Superior temporal gyrus (tissue), 1 donor: ENCODE measurements at regions not wholly inside any gene's neighbourhood (a gene's known extent, or its start where the extent isn't known, plus 50 kb on each side); places are given as distances from the start of the nearest gene placed in this dataset.

Experiments
- DNase-seq: peaks from one replicate; pipeline ENCODE4 v3.0.0-alpha.2; 2016; ENCODE audit errors: extremely low spot score

DNA sequence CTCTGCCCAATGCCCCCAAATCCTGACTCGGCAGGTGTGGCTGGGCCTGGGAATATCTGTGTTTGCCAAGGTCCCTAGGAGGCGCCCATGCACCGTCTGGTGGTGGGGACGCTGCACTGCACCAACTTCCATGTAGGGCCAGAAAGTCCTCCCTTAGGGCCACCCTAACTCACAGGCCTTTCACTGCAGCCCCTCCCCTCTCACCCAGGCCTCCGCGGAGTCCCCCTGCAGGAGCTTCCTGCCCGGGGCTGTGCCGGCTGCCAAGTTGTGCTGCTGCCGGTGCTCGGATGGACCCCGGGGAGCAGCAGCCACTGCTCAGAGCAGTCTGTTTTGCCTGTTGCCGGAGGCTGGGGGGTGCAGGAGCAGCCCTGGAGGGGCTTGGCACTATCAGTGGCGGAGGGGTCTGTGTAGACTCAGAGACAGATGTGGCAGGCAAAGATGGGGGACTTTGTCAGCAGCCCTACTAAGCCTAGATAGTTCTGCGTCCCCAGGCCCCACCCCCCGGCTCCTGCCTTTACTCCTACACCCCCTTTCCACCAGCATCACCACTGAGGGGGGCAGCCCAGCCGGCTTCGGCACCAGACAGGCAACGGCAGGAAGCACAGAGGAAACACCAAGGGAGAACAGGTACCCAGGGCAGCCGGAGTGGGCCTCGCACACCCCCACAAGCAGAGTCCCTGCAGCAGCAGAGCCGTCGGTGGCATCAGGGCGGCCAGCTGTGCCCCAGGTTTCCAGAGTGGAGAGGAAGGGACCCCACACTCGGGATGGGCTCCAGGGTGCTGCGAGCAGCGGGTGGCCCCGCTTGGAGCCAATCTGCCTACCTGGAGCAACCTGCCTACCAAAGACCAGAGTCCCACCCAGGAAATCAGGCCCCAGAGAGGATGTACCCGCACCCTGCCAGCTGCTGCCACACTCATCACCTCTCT lies 124.3 kb downstream of the TRIM29 start:
- peak; percentile 84 for DNase-seq

DNA sequence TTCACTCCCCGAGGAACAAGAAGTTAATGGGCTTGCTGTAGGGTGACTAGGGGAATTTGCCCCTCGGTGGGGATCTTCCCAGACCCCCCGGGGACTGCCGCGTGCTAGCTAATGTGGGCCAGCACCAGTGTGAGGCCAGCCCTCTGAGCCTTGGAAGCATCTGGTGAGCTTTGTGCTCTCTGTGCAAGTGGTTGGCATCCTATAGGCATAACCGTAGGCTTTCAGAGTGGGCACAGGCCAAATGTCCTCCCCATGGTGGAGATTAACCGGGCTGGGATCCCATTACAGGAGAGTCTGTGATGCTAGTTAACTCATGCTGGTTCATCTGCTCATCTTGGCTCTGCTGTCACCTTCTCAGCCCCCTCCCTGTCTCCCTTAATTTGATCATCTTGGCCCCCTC lies 125.7 kb downstream of the TRIM29 start:
- no peak for DNase-seq

DNA sequence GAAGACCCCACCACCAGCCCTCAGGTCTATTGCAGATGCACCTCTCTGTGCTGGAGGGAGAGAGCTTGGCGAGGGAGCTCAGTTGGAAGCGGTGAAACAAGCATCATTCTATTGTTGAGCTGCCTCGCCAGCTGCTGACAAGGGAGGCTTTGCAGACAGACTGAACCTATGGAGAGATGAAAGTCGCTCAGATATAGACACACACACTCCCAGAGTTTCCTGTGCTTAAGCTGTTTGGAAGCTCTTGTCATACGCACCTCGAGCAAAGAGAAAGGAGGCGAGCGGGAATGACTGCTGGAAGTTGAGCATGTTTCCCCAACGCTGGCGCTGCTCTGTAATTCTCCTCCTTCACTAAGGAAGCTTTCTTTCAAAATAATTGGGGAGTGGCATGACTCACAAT lies 126.1 kb downstream of the TRIM29 start:
- peak; percentile 75 for DNase-seq

DNA sequence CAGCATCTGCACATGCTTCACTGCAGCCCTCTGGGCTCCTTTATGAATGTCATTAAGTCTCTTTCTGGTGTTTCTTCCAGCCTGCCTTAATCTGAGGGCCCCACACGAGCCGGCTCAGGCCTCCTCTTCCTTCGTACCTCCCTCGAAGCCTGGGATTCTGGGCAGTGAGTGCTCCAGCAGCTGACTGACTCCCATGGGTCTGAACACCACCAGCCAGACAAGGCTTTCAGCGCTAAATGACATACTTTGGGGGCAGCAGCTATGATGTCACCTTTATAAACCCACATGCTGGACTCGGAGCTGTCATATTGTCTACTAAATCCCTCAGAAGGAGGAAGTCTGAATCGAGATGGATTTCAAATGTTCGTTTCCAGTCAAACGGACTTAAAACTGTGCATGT lies 127.1 kb downstream of the TRIM29 start:
- no peak for DNase-seq

DNA sequence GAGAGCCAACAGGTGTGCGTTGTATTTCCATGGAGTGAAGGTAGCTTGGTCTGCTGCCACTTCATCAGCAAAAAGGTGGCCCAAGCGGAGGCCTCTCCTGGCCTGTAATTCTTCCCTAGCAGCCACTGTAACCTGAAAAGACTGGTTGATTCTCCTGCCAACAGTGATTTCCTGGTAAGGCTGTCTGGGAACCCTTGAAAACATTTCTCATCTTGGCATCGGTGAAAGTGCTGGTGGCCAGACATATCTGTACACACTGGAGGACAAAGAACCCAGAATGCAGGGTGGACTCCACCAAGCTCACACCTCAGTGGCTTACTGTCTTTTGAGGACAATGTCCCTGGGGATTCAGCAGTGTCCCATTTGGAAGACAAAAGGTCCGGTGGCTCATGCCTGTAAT lies 128.0 kb downstream of the TRIM29 start:
- no peak for DNase-seq

DNA sequence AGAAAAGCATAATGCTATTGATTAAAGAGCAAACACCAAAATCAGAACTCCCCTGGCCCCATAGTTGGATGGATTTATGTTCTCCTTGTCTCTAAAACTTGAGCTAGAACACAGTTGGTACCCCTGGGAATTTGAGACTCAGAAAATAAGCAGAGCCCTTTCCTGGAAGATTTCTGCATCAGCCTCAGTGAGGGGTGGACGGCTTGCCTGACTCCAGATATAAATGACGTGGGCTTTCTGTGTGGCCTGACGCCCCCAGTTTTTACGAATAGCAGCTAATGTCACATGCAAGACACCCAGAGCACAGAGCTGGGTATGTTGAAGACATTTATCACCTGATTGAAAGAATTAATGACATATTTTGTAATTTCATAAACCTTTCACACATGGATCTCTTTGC lies 130.8 kb downstream of the TRIM29 start:
- DNase-seq = no peak

DNA sequence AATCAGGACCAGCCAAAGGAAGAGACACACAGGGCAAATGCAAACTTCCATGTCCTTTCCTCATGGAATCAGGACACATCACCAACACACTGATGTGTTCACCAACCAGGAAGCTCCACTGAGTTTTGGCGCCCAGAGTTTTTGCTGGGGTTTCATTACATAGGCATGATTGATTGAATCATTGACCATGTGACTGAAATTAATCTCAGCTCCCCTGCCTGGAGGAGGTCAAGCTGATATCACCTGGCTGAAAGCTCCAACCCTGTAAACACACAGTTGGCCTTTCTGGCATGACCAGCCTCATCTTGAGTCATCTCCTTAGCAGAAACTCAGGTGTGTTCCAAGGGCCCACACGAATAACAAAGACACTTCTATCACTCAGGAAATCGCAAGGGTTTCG lies 133.2 kb downstream of the TRIM29 start:
- no peak for DNase-seq

DNA sequence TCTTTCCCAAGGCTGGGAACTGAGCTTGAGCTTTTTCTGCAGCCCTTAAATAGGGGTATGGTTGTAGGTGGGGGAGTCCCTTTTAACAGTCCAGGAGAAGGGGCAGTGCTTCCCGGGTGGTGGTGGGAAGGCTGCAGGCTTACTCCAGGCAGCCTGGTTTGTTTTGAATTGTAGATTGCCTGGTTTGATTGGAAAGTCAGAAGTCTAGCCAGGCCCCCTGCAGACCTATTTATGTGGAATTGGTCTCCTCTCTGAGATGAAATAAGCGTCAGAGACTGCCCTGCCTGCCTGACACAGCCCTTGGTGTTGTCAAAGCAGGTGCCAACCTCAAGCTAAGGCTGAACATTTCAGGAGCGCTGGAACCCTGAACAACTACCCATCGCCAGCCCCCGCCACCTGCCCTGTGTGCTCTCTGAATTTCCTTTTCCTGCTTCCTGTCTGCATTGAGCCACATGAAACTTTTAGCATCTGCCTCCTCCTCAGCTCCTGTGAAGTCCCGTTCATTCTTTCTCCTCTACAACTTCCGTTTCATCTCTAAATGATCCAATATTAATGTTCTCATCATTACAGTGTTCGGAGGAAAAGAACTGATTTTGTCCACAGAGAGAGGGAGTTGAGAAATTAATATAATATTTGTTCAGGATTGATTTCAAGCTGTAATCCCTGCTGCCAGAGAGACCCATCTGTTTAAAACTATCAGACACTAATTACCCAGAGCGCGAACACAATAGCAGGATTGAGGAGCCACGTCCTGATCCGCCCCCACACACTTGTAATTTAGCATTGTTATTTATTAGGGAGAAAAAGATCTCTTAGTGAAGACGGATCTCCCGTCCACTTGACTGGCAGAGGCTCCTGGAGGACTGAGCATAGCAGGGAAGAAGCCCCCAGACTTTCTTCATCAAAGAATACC lies 136.5 kb downstream of the TRIM29 start:
- no peak for DNase-seq

DNA sequence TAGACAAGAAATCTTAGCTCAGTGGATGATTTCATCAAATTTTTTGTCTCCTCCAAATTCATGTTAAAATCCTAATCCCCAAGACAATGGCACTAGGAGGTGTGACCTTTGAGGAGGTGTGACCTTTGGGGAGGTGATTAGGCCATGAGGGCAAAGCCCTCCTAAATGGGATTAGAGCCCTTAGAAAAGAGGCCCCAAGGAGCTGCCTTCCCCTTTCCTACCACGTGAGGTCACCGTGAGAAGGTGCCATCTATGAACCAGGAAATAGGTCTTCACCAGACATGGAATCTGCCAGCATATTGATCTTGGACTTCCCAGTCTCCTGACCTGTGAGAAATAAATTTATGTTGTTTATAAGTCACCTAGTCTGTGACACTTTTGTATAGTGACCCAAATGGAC lies 138.7 kb downstream of the TRIM29 start:
- DNase-seq = no peak

DNA sequence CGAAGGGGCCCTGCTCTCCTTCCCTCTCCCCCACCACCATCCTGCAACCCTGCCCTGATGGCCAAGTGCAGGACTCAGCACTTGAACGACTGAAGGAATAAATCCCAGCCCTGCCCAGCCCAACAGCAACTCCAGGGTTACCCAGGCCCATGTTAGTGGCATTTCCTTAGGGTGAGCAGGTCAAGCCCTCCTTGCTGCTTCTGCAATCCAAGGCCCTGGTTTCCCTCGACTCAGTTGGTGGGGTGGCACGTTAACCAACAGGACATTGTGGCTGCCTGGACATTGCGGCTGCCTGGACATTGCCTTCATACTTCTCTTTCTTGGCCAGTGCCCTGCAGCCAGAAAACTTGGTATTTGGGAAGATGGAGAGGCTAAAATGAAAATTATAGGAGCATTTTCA lies 141.4 kb downstream of the TRIM29 start:
- DNase-seq = no peak

DNA sequence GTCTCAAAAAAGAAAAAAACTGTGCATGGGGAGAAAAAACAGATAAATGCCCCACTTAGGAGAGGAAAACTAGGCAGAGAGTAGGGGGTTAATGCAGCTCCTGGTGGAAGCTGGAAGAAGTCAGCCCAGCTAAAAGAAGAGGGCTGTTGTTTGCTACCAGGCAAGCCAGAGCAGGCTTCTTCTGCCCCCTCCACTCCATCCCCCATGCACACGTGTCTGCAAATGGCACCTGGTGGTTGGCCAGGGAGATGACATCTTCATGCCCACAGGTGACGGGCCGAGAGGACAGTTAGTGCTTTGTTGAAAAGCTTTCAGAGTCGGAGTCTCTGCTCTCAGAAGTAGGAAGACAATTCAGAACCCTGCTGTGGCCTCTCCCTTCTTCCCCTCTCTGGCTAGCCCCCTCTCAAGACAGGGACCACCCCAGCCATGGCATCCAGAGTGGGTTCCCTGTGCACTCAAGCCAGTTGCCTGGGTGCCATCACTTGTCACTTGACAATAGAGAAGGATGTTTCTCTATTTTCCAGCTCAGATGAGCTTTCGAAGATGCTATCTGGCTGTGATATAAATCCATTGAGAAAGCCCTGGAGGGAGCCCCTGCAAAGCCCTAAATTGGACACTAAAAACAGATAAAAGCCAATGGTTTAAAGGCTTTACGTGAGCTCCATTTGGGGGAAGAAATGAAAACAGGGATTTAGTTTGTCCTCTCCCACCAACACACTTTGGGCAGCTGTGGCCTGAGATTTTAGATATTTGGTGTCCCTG lies 142.0 kb downstream of the TRIM29 start:
- DNase-seq = no peak

DNA sequence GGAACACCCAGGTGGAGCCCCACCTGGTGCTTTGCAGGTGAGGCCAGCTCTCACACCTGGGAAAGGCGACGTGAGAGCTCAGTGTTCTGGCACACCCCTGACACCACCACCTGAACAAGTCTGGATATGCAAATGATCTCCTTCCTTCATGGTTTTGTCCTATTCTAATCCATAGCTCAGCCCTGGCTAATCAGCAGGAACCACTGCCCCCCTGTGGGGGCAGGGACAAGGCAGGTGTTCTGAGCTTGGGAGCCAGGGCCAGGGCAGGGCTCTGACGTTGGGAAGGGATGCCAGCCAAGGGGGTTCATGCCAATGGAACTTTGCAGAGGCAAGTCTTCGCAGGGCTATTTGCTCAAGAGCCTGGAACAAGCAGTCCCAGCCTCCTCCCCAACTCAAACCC lies 144.2 kb downstream of the TRIM29 start:
- no peak for DNase-seq

DNA sequence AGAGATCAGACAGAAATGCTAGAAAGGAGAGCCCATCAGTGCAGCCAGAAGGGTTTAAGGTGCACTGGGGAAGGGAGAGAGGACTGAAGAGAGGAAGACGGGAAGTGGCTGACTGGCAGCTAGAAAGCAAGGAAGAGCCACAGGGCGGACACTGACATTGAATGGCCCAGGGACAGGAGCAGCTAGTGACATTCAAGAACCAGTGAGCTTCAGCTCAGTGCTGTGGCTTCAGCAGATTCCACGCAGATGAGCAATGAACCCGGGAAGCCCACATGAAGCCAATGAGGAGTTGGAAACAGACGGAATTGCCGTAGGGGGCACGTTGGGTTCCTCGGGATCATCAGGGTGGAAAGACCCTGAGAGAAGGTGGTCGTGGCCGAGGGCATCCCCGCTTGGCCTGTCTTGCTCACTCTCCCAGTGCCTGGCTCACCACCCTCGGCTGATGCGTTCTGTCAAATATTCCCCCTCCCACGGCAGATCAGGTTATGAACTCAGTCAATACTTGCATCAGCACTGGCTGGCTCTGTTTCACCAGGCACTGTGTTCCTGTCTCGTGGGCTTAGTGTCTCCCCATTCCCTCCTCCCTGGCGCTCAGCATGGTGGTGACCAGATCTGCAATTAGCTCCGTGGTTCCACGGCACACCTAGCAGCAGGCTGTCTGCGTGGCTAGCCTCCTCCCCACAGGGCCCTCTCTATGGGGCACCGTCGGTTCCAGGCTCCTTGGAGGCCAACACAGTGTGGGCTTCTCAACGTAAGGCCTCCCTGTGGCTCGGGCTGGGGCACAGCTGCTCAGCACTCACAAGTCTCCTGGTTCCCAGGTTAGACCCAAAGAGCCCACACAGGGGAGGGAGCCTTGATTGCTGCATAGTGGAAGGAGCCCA lies 145.5 kb downstream of the TRIM29 start:
- DNase-seq = no peak

DNA sequence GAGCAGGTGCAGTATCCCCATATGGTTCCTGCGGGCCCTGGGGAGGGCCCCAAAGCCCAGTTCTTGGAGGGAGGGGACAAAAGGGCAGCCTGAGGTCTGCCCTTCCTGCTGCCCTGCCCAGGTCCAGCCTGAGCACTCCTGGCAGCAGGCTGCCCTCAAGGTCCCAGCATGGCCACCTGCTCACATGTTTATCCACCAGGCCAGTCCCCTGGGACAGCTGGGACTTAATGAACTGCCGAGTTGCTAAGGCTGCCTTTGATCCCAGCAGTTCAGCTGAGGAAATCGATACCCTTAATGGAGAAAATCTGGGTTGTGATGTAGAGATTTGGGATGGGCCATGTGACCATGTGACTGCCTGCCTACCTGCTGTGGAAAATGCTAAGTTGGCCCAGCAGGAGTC lies 146.2 kb downstream of the TRIM29 start:
- DNase-seq = no peak

DNA sequence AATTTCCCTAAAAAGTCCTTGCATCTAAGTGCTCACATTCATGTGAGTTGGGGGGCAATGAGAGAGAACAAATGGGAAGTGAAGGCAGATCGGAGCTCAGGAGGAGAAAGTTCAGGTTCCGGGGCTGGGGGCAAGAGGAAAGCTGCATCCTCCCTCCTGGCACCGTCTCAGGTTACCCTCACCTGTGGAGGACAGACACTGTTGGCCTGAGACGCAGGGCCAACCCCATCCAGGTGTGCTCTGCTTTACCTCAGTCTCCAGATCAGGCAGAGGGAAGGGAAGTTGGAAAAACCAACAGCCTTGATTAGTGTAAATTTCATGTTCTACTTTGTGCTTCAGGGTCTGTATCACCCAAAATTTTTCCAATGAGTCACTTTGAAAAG lies 146.9 kb downstream of the TRIM29 start:
- DNase-seq = no peak

DNA sequence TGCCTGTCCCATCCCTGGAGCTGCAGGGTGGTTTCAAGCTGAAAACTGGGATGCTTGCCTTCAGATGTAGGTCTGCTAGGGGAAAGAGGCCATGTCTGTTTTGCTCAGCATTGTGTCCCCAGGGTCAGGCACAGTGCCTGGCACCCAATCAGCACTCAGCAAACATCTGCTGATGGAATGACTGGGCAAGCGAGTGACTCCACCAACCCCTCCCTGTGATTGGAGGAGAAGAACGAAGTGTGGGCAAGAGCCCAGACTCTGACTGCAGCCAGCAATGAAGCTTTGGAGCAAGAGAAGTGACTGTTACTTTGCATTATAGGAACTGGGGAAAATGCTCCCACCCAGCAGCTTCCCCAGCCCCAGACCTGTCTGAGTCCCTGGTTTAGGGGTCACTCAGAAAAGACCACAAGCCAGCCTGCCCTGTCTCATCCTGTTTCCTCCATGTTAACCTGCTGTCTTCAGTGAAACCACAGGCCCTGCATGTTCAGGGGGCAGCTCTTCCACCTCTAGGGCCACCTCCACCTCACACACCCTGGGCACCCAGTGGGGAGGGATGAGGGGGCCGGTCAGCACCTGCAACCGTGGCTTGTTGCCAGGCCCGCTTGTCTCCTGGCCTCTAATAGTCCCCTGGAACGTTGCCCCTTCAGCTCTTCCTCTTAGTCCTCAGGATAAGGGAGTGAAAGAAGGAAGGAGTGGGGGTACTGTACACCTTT lies 147.4 kb downstream of the TRIM29 start:
- DNase-seq = peak; percentile 96

DNA sequence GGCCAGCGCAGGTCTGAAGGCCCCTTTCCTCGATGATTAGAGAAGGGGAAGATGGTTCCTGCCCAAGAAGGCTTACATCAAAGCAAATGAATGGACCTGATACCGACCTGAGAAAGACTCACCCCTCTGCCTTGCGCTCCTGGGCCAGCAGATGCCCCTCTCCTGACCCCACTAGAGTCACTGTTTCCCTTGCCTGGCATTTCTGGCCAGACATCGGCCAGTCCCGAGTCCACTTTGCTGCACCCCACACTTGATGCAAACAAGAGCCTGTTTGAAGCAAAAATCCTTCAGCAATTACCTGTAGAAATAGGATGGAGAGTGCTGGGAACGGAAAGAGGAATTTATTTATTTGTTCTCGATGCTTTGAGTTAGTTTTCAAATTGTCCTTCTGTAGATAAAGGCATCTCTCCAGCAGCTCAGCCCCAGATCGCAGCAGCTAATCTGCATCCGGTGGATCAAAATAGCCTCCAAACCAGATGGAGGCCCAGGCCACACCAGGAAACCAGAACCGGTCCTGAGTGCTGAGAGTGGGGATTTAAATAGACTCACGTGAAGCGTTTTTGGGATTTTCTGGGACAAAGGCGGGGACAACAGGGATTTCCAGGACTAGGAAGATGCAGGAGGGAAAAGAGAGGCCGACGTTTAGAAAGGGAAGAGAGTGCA lies 148.6 kb downstream of the TRIM29 start:
- DNase-seq = peak; percentile 66

DNA sequence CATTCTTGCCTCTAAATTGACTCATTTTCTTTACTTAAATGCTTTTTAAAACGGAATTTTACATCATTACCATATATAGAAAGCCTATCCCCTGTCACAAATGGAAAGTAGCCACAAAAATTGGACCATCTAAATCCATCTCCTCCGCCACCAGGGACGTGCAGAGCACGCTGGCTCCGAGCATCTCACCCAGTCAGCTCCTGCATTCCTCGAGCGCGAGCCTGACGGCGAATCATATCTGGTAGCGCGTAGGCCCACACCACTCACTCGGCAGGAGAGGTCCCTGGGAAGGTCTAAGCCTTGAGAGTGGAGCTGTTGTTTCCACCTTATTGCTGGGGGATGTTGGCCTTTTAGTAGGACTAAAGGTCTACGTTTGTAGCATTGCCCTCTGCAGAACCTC lies 152.4 kb downstream of the TRIM29 start:
- no peak for DNase-seq

DNA sequence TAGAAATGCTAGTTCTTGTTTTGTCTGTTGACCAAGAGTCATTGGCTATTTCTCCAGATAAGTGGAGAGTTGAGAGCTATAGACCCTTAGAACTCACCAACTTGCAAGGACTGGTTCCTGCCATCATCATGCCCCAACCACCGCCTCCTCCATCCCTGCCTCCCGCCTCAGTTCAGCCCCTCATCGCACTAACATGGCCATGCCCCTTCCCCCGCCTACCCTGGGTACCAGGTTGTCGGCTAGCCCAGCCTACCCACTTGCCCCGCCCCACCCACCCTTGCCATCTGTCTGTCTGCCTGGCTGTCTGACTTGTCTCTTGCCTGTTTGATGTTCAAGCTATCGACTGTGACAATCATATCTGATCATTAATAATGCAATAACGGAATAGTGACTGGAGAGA lies 154.1 kb downstream of the TRIM29 start:
- DNase-seq = no peak

DNA sequence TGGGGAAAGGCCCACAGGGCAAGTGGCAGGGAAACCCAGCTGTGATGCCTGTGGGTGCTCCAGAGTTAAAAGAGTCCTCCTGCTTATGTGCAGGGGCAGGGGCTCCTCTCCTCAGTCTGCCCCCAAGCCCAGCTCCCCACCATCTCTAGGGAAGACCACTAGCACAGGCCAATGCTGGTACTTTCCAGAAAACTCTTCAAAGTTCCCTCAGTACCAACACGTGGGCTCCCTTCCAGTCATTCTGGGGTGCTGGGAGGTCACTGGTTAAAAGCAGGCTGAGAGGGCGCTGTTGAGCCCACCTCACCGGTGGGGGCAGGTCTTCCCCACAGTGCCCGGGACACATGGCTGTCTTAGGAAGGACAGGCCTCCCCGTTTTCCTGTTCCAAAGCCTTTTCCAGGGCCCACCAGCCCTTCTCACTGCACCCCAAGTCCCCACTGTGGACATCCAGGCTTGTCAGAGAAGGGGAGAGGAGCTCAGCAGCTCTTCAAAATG lies 154.6 kb downstream of the TRIM29 start:
- DNase-seq = no peak
